ENCODE measurements at regions not wholly inside any gene's neighbourhood (a gene's known extent, or its start where the extent isn't known, plus 50 kb on each side); places are given as distances from the start of the nearest gene placed in this dataset.

GRCh38 chr2:74755386-74755785, 78.5 kb upstream of the HK2 start:
- DNase-seq (ENCODE audit: low read depth): no peak
- no peak overlapping the region for H3K4me3 ChIP-seq (ENCODE audit: low read length)
- no peak for TF ChIP-seq CTCF (IDR thresholded peaks at IDR 0.05; ENCODE audit: insufficient read depth, low read depth, low read length, missing control alignments)

GRCh38 chr2:74756356-74756890, 77.5 kb upstream of the HK2 start:
- no peak for DNase-seq (ENCODE audit: low read depth)
- no peak overlapping the region for H3K4me3 ChIP-seq (ENCODE audit: low read length)
- TF ChIP-seq CTCF (IDR thresholded peaks at IDR 0.05; ENCODE audit: insufficient read depth, low read depth, low read length, missing control alignments): no peak

- H3K4me3 ChIP-seq (ENCODE audit: low read length): no peak overlapping the region
- peak; percentile 66 for DNase-seq (ENCODE audit: low read depth)
- TF ChIP-seq CTCF (IDR thresholded peaks at IDR 0.05; ENCODE audit: insufficient read depth, low read depth, low read length, missing control alignments): no peak
Measured at GRCh38 chr2:74759986-74760385, 73.9 kb upstream of the HK2 start.

GRCh38 chr2:74760875-74761630, 72.9 kb upstream of the HK2 start:
- no peak for TF ChIP-seq CTCF (IDR thresholded peaks at IDR 0.05; ENCODE audit: insufficient read depth, low read depth, low read length, missing control alignments)
- DNase-seq (ENCODE audit: low read depth): no peak
- H3K4me3 ChIP-seq (ENCODE audit: low read length): no peak overlapping the region

- DNase-seq (ENCODE audit: low read depth): no peak
- H3K4me3 ChIP-seq (ENCODE audit: low read length): no peak overlapping the region
- no peak for TF ChIP-seq CTCF (IDR thresholded peaks at IDR 0.05; ENCODE audit: insufficient read depth, low read depth, low read length, missing control alignments)
Measured at GRCh38 chr2:74762789-74763188, 71.1 kb upstream of the HK2 start.

GRCh38 chr2:74763962-74764428, 69.9 kb upstream of the HK2 start:
- no peak for TF ChIP-seq CTCF (IDR thresholded peaks at IDR 0.05; ENCODE audit: insufficient read depth, low read depth, low read length, missing control alignments)
- no peak for DNase-seq (ENCODE audit: low read depth)
- H3K4me3 ChIP-seq (ENCODE audit: low read length): no peak overlapping the region
